ENCODE measurements at regions not wholly inside any gene's neighbourhood (a gene's known extent, or its start where the extent isn't known, plus 50 kb on each side); places are given as distances from the start of the nearest gene placed in this dataset.

- Histone ChIP-seq H3K27me3 (ENCODE audit: control insufficient read depth, insufficient read depth, low read length) (no peaks in the 10 kb centered on the region), H3K4me3 (ENCODE audit: low read depth, low read length) (no peak overlapping the region), H3K27ac (ENCODE audit: low read depth, low read length) (no peak overlapping the region), H3K9me3 (ENCODE audit: control insufficient read depth, insufficient read depth, low read length) (no peaks in the 10 kb centered on the region)
- DNase-seq (ENCODE audit: low read depth, low spot score), result no peak
- POLR2A ChIA-PET, result no interaction called here
- CTCF ChIA-PET, result no interaction called here
- TF ChIP-seq CTCF (IDR thresholded peaks at IDR 0.05; ENCODE audit: low read depth, low read length), result no peak
Measured at GRCh38 chr5:103657301-103657700, 94.7 kb upstream of the NUDT12 start.

DNA sequence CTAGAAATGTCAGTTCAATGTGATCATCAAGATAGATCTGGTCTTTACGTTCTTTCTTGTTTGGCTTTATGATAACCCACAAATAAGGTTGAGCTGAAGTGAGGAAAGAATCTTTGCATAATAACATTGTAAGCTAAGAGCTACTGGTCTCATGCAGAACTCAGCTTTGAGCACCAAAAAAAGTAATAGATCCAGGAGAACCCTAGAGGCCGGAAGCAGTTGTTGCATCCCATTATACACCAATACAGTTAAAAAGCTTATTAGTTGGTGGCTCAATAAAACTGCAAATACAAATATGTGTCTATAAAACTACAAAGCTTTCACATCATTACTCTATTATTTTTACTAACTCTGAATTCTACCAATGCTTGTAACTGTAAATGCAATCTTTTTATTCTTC is 85.5 kb upstream of the NUDT12 start:
- ChIA-PET POLR2A (no interaction called here), CTCF (interaction anchor here (1.0 to 1.1 kb wide), 2 partner anchors 26 to 60 kb away, joined by 3 to 4 read pairs; no protein-coding TSS in a partner anchor)
- H3K9me3 ChIP-seq (ENCODE audit: control insufficient read depth, insufficient read depth, low read length), result no peaks in the 10 kb centered on the region
- no peaks in the 10 kb centered on the region for H3K27me3 ChIP-seq (ENCODE audit: control insufficient read depth, insufficient read depth, low read length)
- DNase-seq (ENCODE audit: low read depth, low spot score), result no peak
- no peak overlapping the region for H3K27ac ChIP-seq (ENCODE audit: low read depth, low read length)
- no peak overlapping the region for H3K4me3 ChIP-seq (ENCODE audit: low read depth, low read length)
- no peak for TF ChIP-seq CTCF (IDR thresholded peaks at IDR 0.05; ENCODE audit: low read depth, low read length)

DNA sequence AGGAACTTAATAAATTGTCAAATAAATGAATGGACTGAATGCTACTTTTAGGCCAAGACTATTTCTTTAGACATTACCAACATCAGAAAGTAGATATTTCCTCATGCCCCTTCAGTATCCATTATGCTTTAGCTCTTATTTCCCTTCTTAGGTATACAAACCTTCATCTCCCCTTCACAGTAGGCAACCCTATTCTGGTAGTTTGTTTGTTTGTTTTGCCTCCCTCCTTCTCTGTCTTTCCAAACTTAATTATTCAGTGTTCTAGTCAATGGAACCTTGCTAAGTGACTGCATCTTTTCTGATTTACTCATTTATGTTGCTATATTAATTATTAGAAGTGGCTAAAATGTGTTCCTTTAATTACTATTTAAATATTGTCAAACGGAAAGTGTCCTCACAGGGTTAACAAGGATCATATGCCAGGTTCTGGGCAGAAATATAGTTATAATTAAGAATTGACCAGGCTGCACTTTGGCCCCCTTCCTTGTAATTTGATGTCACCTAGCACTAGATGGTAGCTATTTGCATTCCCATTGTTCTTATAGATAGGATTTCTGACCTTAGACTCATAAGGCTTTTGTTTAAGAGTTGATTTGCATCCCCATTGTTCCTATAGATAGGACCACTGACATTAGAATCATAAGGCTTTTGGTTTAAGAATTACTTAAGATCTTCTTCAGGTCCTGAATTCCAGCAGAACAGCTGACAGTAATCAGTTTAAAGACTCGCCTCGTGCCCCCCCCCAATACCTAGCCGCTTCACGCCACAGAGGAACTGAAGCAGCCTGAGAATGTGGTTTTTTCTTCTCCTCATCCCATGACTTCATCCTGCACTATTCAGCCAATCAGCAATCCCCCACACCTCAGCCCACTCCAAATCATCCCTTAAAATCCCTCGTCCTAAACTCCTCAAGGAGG is 84.4 kb upstream of the NUDT12 start:
- POLR2A ChIA-PET, result no interaction called here
- DNase-seq (ENCODE audit: low read depth, low spot score), result no peak
- CTCF ChIA-PET, result no interaction called here
- no peak overlapping the region for H3K4me3 ChIP-seq (ENCODE audit: low read depth, low read length)
- H3K9me3 ChIP-seq (ENCODE audit: control insufficient read depth, insufficient read depth, low read length), result no peaks in the 10 kb centered on the region
- H3K27ac ChIP-seq (ENCODE audit: low read depth, low read length), result no peak overlapping the region
- no peaks in the 10 kb centered on the region for H3K27me3 ChIP-seq (ENCODE audit: control insufficient read depth, insufficient read depth, low read length)
- no peak for TF ChIP-seq CTCF (IDR thresholded peaks at IDR 0.05; ENCODE audit: low read depth, low read length)

- Histone ChIP-seq H3K4me3 (ENCODE audit: low read depth, low read length) (no peak overlapping the region), H3K27ac (ENCODE audit: low read depth, low read length) (no peak overlapping the region), H3K9me3 (ENCODE audit: control insufficient read depth, insufficient read depth, low read length) (no peaks in the 10 kb centered on the region), H3K27me3 (ENCODE audit: control insufficient read depth, insufficient read depth, low read length) (no peaks in the 10 kb centered on the region)
- DNase-seq (ENCODE audit: low read depth, low spot score), result no peak
- POLR2A ChIA-PET, result no interaction called here
- no peak for TF ChIP-seq CTCF (IDR thresholded peaks at IDR 0.05; ENCODE audit: low read depth, low read length)
- CTCF ChIA-PET, result no interaction called here
Measured at GRCh38 chr5:103645816-103646215, 83.2 kb upstream of the NUDT12 start.

GRCh38 chr5:103638979-103639378 is 76.4 kb upstream of the NUDT12 start:
- ChIA-PET POLR2A (no interaction called here), CTCF (no interaction called here)
- DNase-seq (ENCODE audit: low read depth, low spot score), result no peak
- TF ChIP-seq CTCF (IDR thresholded peaks at IDR 0.05; ENCODE audit: low read depth, low read length), result no peak
- Histone ChIP-seq H3K4me3 (ENCODE audit: low read depth, low read length) (no peak overlapping the region), H3K9me3 (ENCODE audit: control insufficient read depth, insufficient read depth, low read length) (no peaks in the 10 kb centered on the region), H3K27ac (ENCODE audit: low read depth, low read length) (no peak overlapping the region), H3K27me3 (ENCODE audit: control insufficient read depth, insufficient read depth, low read length) (no peaks in the 10 kb centered on the region)
